Esophagus squamous epithelium (tissue), 5 donors: ENCODE measurements at regions not wholly inside any gene's neighbourhood (a gene's known extent, or its start where the extent isn't known, plus 50 kb on each side); places are given as distances from the start of the nearest gene placed in this dataset.

Experiments used
- DNase-seq: peaks from one replicate; lab custom pipeline; 2025; lab: John Stamatoyannopoulos, UW
- H3K27ac ChIP-seq, 4 donors: fragments of 200-600 bp; sonication (generic); one replicate each; pipeline ENCODE4 v1.5.1; 2016 to 2019; ENCODE audit warnings: mild to moderate bottlenecking in 1 of 4
- H3K27me3 ChIP-seq, 4 donors: fragments of 200-600 bp; sonication (generic); 1 replicate in 3 of 4; 2 replicates in 1 of 4; pipeline versions ENCODE4 v1.5.1 to v1.6.0; 2017 to 2021; ENCODE audit warnings: antibody characterized with exemption in 1 of 4
- H3K36me3 ChIP-seq, 3 donors: fragments of 200-600 bp; sonication (generic); one replicate each; pipeline ENCODE4 v1.5.1; 2016 to 2019
- H3K4me1 ChIP-seq, 3 donors: fragments of 200-600 bp; sonication (generic); one replicate each; pipeline ENCODE4 v1.5.1; 2017 to 2019
- H3K4me3 ChIP-seq, 4 donors: fragments of 200-600 bp; sonication (generic); 1 replicate in 3 of 4; 2 replicates in 1 of 4; pipeline ENCODE4 v1.5.1; 2016 to 2019; ENCODE audit warnings: mild to moderate bottlenecking in 2 of 4, moderate library complexity in 1 of 4
- H3K9me3 ChIP-seq, 3 donors: fragments of 200-600 bp; sonication (generic); one replicate each; pipeline ENCODE4 v1.5.1; 2016 to 2019
- CTCF ChIP-seq, 6 experiments: fragments of 450-650 bp in 4 of 6; fragments of 200-600 bp in 2 of 6; sonication (generic) in 2 of 6; IDR thresholded peaks; one replicate each; pipeline ENCODE4 v1.5.1; 2016 to 2019; ENCODE audit warnings: antibody characterized with exemption in 6 of 6, mild to moderate bottlenecking in 4 of 6, moderate library complexity in 4 of 6
- POLR2A ChIP-seq, 4 donors: fragments of 450-650 bp; IDR thresholded peaks; one replicate each; pipeline ENCODE4 v1.6.1; 2017; ENCODE audit warnings: antibody characterized with exemption in 4 of 4, mild to moderate bottlenecking in 4 of 4, moderate library complexity in 3 of 4
- WGBS, 2 donors: methylation state at CpG; one replicate each; pipeline ENCODE4 v1.1.5; 2018; 5-methylcytosine and 5-hydroxymethylcytosine counted together
- intact Hi-C: fragments of 100-400 bp; cut with DNase I; formaldehyde crosslinking; loops from one replicate; pipeline ENCODE4 v1.15.0; 2022
- donor health status: DM: yes; HTN: yes; CAD: no.

GRCh38 chr15:62394079-62394478 is 229.0 kb upstream of the C2CD4B start:
- intact Hi-C loops, result loop anchor here (10.0 kb wide), 1 partner anchor 351 kb away; no protein-coding TSS in a partner anchor
- Histone ChIP-seq H3K27ac (peak overlapping the region in 2 of 4 donors; percentile 13 to 55), H3K36me3 (no peaks in the 10 kb centered on the region), H3K27me3 (peaks cover 0 to 13% (median 0%) of the 10 kb centered on the region in 4 donors), H3K9me3 (no peaks in the 10 kb centered on the region), H3K4me1 (peaks cover 0 to 27% (median 9%) of the 10 kb centered on the region in 3 donors), H3K4me3 (no peak overlapping the region)
- TF ChIP-seq CTCF (IDR thresholded peaks at IDR 0.05) (no peak), POLR2A (IDR thresholded peaks at IDR 0.05) (no peak)
- DNase-seq, result no peak
- WGBS, 2 donors, result 35 to 36% methylated on average over 2 of the region's 2 CpGs

DNA sequence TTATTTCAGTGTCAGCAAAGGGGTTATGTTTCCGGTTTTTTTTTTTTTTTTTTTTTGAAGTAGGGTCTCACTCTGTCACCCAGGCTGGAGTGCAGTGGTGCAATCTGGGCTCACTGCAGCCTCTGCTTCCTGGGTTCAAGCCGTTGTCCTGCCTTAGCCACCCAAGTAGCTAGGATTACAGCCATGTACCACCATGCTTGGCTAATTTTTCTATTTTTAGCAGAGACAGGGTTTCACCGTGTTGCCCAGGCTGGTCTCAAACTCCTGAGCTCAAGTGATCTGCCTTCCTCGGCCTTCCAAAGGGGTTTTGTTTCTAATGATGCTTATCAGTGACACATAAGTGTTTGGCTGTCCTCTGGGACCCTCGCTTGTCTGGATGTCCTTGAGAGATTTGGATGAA is 235.7 kb upstream of the C2CD4B start:
- intact Hi-C loops, result no loop called here
- Histone ChIP-seq H3K27me3 (peaks cover 0 to 5% (median 0%) of the 10 kb centered on the region in 4 donors), H3K9me3 (no peaks in the 10 kb centered on the region), H3K27ac (no peak overlapping the region), H3K4me3 (no peak overlapping the region), H3K36me3 (no peaks in the 10 kb centered on the region), H3K4me1 (peaks cover 6 to 32% (median 7%) of the 10 kb centered on the region in 3 donors)
- TF ChIP-seq CTCF (IDR thresholded peaks at IDR 0.05) (no peak), POLR2A (IDR thresholded peaks at IDR 0.05) (no peak)
- no peak for DNase-seq
- WGBS, 2 donors, result 76 to 80% methylated on average over 5 of the region's 5 CpGs

GRCh38 chr15:62402687-62403086 is 237.6 kb upstream of the C2CD4B start:
- intact Hi-C loops, result no loop called here
- 78 to 81% methylated on average over 6 of the region's 6 CpGs for WGBS, 2 donors
- TF ChIP-seq CTCF (IDR thresholded peaks at IDR 0.05), result no peak
- TF ChIP-seq POLR2A (IDR thresholded peaks at IDR 0.05), result no peak

GRCh38 chr15:62403164-62403809 is 238.2 kb upstream of the C2CD4B start:
- intact Hi-C loops, result no loop called here
- Histone ChIP-seq H3K27ac (peak overlapping the region in 3 of 4 donors; percentile 25 to 62 (median 62)), H3K27me3 (peaks cover 0 to 5% (median 0%) of the 10 kb centered on the region in 4 donors), H3K4me1 (peaks cover 6 to 32% (median 7%) of the 10 kb centered on the region in 3 donors), H3K4me3 (no peak overlapping the region), H3K9me3 (no peaks in the 10 kb centered on the region), H3K36me3 (no peaks in the 10 kb centered on the region)
- no peak for TF ChIP-seq CTCF (IDR thresholded peaks at IDR 0.05)
- TF ChIP-seq POLR2A (IDR thresholded peaks at IDR 0.05), result no peak
- DNase-seq, result no peak
- 49 to 57% methylated on average over 8 of the region's 8 CpGs for WGBS, 2 donors

More at GRCh38 chr15:62402687-62403086, 237.6 kb upstream of the C2CD4B start:
- H3K4me3 ChIP-seq, result no peak overlapping the region
- peaks cover 0 to 5% (median 0%) of the 10 kb centered on the region in 4 donors for H3K27me3 ChIP-seq
- no peak for DNase-seq
- no peaks in the 10 kb centered on the region for H3K9me3 ChIP-seq
- peak overlapping the region in 3 of 4 donors; percentile 25 to 62 (median 62) for H3K27ac ChIP-seq
- no peaks in the 10 kb centered on the region for H3K36me3 ChIP-seq
- peaks cover 6 to 32% (median 7%) of the 10 kb centered on the region in 3 donors for H3K4me1 ChIP-seq

DNA sequence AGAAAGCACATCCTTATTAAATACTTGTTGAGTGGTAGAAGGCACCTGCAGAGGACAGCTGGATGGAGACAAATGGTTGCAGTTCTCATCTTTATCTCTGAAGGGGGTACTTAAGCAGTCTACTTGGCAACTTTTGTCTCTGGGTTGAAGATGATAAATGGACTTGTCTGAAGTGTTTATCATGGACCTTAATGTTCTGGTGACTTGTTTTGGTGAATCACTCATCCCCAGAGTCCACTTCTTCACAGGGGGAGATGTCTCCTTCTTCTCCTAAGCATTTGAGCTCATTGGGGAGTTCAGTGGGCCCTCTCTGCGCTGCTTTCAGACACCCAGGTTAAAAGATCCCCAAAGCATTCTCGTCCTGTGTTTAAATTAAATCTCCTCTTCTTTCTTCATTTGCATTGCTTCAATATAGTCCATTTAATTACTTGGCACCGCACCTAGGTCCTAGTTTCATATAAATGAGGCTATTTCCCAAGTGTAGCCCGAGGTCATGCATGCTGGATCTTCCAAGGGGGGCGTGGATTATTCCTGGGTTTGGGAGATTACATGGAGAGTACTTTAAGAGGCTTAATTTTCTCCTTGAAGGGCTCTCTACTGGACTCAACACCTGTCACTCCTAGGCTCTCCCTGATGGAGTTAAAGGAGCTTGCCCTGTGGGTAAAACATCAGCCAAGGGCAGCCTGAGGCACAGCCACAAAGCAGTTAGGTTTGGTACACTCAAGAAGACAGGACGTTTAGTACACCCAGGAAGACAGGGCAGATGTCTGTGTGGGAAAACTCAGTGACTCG is 239.3 kb upstream of the C2CD4B start:
- H3K4me1 ChIP-seq, result peaks cover 6 to 32% (median 7%) of the 10 kb centered on the region in 3 donors
- no peaks in the 10 kb centered on the region for H3K36me3 ChIP-seq
- TF ChIP-seq POLR2A (IDR thresholded peaks at IDR 0.05), result no peak
- no peak for TF ChIP-seq CTCF (IDR thresholded peaks at IDR 0.05)
- peaks cover 0 to 5% (median 0%) of the 10 kb centered on the region in 4 donors for H3K27me3 ChIP-seq
- H3K9me3 ChIP-seq, result no peaks in the 10 kb centered on the region
- intact Hi-C loops, result no loop called here
- 46 to 49% methylated on average over 6 to 7 of the region's 7 CpGs for WGBS, 2 donors
- H3K4me3 ChIP-seq, result no peak overlapping the region
- peak overlapping the region in 2 of 4 donors; percentile 50 to 62 for H3K27ac ChIP-seq
- no peak for DNase-seq
